ENCODE measurements at regions not wholly inside any gene's neighbourhood (a gene's known extent, or its start where the extent isn't known, plus 50 kb on each side); places are given as distances from the start of the nearest gene placed in this dataset.

DNA sequence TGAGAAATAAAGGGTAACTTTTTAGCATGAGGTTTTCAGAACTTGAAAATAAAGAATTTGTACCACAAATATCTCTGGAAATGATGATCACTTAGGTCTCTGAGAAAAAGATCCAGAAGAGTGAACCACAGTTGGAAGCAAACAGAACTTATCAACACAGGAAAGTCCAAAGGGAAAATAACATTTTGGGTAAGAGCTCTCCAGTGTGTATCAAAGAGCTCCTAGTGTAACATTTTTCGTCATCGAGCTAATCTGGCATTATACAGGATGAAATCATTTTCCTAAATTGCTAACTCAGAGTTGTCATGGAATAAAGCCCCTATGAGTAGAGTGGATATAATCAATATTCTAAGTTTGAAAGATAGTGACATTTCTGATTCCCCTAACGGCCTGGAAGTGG lies 104.0 kb downstream of the LMO4 start:
- TF ChIP-seq, protein P1, sequence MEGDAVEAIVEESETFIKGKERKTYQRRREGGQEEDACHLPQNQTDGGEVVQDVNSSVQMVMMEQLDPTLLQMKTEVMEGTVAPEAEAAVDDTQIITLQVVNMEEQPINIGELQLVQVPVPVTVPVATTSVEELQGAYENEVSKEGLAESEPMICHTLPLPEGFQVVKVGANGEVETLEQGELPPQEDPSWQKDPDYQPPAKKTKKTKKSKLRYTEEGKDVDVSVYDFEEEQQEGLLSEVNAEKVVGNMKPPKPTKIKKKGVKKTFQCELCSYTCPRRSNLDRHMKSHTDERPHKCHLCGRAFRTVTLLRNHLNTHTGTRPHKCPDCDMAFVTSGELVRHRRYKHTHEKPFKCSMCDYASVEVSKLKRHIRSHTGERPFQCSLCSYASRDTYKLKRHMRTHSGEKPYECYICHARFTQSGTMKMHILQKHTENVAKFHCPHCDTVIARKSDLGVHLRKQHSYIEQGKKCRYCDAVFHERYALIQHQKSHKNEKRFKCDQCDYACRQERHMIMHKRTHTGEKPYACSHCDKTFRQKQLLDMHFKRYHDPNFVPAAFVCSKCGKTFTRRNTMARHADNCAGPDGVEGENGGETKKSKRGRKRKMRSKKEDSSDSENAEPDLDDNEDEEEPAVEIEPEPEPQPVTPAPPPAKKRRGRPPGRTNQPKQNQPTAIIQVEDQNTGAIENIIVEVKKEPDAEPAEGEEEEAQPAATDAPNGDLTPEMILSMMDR (IDR thresholded peaks at IDR 0.05) = no peak
- no peak for TF ChIP-seq POLR2A (IDR thresholded peaks at IDR 0.05)

Data from body of pancreas (tissue), 4 donors.